ENCODE measurements at regions not wholly inside any gene's neighbourhood (a gene's known extent, or its start where the extent isn't known, plus 50 kb on each side); places are given as distances from the start of the nearest gene placed in this dataset.
A peak's percentile ranks its signal among the peaks of the same experiment; 100 is the strongest.
"Not testable (repeated sequence)": the region's sequence is repeated elsewhere in the genome, so short reads cannot be mapped to it uniquely, and the experiment has no call there.

DNA sequence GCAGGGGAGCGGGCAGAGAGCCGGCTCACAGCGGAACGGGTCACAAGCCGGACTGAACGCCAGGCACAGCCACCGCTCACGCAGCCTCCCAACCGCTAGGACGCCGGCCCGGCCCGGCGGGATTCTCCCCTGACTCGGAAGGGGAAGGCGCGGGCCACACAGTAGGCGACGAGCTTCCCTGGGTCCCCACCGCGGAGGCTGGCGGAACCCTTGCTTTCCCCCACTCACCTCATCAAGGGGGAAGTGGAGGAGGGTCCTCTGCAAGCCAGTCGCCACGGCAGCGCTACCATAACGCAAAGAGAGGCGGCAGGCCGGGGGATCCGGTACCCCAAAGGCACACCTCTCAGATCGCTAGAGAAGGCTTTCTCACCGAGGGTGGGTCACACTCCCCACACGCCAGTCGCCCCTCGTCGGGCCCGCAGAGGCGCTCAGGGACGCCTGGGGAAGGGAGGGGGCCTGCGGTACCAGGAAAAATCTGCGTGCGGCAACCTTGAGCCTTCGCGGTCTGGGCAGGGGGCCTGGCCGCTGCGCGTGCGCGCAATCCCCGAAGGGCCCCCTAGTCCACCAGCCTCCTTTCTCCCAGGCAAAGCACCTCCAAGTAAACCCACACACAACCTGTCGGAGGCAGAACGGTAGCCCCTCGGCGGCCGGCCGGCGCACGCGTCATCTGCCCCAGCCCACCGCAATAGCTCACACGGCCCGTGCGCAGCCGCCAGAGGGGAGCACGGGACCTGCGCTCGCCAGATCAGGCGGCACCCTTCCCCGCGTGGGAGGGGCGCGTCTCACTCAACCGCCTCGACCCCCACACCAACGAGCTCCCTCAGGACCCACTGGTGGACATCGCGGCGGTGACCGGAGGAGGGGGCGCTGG is 95.8 kb upstream of the ANKRD30BL start:
- H3K4me1 ChIP-seq (ENCODE audit: control insufficient read depth in 2 of 2, insufficient read depth in 2 of 2, low read length in 2 of 2); H3K9ac ChIP-seq (ENCODE audit: low read depth in 1 of 2, low read length in 2 of 2); H3K27ac ChIP-seq (ENCODE audit: low read depth in 2 of 2, low read length in 2 of 2); H3K27me3 ChIP-seq (ENCODE audit: control insufficient read depth in 2 of 2, insufficient read depth in 2 of 2, low read length in 2 of 2); H3K9me3 ChIP-seq (ENCODE audit: control insufficient read depth in 2 of 2, low read length in 2 of 2); H3K36me3 ChIP-seq (ENCODE audit: control insufficient read depth in 2 of 2, insufficient read depth in 2 of 2, low read length in 2 of 2); H3K4me3 ChIP-seq (ENCODE audit: low read length in 2 of 2): not testable (repeated sequence)

DNA sequence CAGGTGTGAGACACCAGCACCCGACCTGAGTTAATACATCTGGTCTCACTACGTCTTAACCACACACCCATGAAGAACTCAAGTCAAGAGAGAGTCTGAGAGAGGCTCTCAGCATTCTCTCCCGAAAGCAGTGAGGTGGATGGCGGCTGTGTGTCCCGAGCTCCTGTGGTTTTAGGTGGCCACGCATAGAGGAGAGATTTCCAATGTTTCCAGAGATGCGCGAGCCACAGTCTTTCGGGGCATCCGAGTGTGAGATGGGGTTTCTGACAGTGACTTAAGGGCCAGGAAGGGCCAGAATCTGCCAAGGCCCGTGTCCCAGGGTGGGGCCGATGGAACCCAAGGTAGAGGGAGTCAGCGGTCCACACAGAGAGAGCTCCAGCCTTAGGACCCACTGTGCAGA is 97.5 kb upstream of the ANKRD30BL start:
- H3K27ac ChIP-seq (ENCODE audit: low read depth in 2 of 2, low read length in 2 of 2); H3K9ac ChIP-seq (ENCODE audit: low read depth in 1 of 2, low read length in 2 of 2); H3K4me1 ChIP-seq (ENCODE audit: control insufficient read depth in 2 of 2, insufficient read depth in 2 of 2, low read length in 2 of 2); H3K36me3 ChIP-seq (ENCODE audit: control insufficient read depth in 2 of 2, insufficient read depth in 2 of 2, low read length in 2 of 2); H3K27me3 ChIP-seq (ENCODE audit: control insufficient read depth in 2 of 2, insufficient read depth in 2 of 2, low read length in 2 of 2); H3K4me3 ChIP-seq (ENCODE audit: low read length in 2 of 2); H3K9me3 ChIP-seq (ENCODE audit: control insufficient read depth in 2 of 2, low read length in 2 of 2): not testable (repeated sequence)

DNA sequence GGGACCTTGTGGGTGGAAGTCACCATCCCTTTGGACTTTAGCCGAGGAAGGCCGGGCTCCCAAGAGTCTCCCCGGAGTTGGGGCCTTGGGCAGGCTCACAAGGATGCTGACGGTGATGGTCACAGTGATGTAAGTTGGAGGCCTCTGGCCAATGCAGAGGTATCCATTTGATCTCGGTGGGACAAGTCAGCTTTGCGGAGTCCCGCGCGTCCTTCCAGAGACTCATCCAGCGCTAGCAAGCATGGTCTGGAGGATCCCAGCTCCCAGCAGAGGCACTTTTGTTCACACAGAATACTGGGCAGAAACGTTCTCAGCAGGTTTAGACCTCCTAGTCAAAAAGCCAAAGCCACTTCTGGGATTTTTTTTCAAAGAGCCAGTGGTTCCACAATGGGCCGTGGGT is 103.8 kb upstream of the ANKRD30BL start:
- not testable (repeated sequence) for H3K4me3 ChIP-seq (ENCODE audit: low read length in 2 of 2); H3K27ac ChIP-seq (ENCODE audit: low read depth in 2 of 2, low read length in 2 of 2); H3K9ac ChIP-seq (ENCODE audit: low read depth in 1 of 2, low read length in 2 of 2); H3K36me3 ChIP-seq (ENCODE audit: control insufficient read depth in 2 of 2, insufficient read depth in 2 of 2, low read length in 2 of 2); H3K4me1 ChIP-seq (ENCODE audit: control insufficient read depth in 2 of 2, insufficient read depth in 2 of 2, low read length in 2 of 2); H3K9me3 ChIP-seq (ENCODE audit: control insufficient read depth in 2 of 2, low read length in 2 of 2); H3K27me3 ChIP-seq (ENCODE audit: control insufficient read depth in 2 of 2, insufficient read depth in 2 of 2, low read length in 2 of 2)

DNA sequence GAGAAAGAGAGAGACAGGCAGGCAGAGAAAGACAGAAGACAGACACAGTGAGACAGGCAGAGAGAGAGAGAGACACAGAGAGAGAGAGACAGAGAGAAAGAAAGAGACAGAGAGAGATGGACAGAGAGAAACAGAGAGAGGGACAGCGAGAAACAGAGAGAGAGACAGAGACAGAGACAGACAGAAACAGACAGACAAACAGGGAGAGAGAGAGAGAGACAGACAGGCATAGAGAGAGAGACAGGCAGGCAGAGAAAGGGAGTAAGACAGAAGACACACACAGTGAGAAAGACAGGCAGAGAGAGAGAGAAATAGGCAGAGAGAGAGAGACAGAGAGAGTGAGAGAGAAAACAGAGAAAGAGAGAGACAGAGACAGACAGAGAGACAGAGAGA is 105.3 kb upstream of the ANKRD30BL start:
- H3K4me3 ChIP-seq (ENCODE audit: low read length in 2 of 2), result no peak overlapping the region

DNA sequence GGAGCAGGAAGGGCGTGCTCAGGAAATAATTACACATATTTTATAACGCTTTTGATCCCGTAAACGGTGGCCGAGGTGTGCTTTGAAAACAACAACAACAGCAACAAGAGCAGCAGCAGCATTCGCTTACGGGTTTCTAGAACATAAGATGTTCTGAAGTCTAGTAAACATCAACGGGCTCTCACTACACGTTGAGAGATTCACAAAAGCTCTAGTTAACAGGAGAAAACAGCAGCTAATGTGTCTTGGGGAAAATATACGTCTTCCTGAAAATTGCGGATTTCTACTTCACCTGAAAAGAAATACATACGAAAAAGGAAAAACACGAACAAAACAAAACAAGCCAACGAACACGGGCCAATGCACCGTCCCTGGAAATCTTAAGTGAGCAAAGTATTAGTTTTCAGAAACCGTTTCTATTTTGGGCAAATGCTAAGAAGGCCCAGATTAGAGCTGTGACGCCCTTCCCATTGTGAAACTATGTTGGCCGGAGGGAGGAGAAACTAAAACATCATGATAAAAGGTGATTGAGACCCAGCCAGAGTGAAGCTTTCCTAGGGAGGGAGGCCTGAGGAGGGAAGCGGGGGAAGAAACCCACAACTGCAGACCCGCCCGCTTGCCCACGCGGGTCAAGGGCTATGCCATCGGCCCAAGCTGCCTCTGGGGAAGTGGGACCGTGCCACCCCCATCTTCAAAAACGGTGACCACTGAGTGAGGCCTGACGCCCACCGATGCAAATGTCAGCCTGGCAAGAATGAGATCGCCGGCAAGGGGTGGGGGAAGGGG is 105.9 kb upstream of the ANKRD30BL start:
- H3K36me3 ChIP-seq (ENCODE audit: control insufficient read depth in 2 of 2, insufficient read depth in 2 of 2, low read length in 2 of 2); H3K9me3 ChIP-seq (ENCODE audit: control insufficient read depth in 2 of 2, low read length in 2 of 2); H3K27me3 ChIP-seq (ENCODE audit: control insufficient read depth in 2 of 2, insufficient read depth in 2 of 2, low read length in 2 of 2); H3K4me1 ChIP-seq (ENCODE audit: control insufficient read depth in 2 of 2, insufficient read depth in 2 of 2, low read length in 2 of 2); H3K27ac ChIP-seq (ENCODE audit: low read depth in 2 of 2, low read length in 2 of 2); H3K9ac ChIP-seq (ENCODE audit: low read depth in 1 of 2, low read length in 2 of 2): not testable (repeated sequence)
- H3K4me3 ChIP-seq (ENCODE audit: low read length in 2 of 2), result peak overlapping the region in 1 of 2 donors; percentile 48

More for the DNA sequence above, 105.3 kb upstream of the ANKRD30BL start:
- H3K9ac ChIP-seq (ENCODE audit: low read depth in 1 of 2, low read length in 2 of 2), result no peak overlapping the region
- H3K27me3 ChIP-seq (ENCODE audit: control insufficient read depth in 2 of 2, insufficient read depth in 2 of 2, low read length in 2 of 2), result peaks cover 0 to 3% of the 10 kb centered on the region in 2 donors
- no peaks in the 10 kb centered on the region for H3K36me3 ChIP-seq (ENCODE audit: control insufficient read depth in 2 of 2, insufficient read depth in 2 of 2, low read length in 2 of 2)
- no peak overlapping the region for H3K27ac ChIP-seq (ENCODE audit: low read depth in 2 of 2, low read length in 2 of 2)
- peaks cover 0 to 3% of the 10 kb centered on the region in 2 donors for H3K4me1 ChIP-seq (ENCODE audit: control insufficient read depth in 2 of 2, insufficient read depth in 2 of 2, low read length in 2 of 2)
- no peaks in the 10 kb centered on the region for H3K9me3 ChIP-seq (ENCODE audit: control insufficient read depth in 2 of 2, low read length in 2 of 2)

DNA sequence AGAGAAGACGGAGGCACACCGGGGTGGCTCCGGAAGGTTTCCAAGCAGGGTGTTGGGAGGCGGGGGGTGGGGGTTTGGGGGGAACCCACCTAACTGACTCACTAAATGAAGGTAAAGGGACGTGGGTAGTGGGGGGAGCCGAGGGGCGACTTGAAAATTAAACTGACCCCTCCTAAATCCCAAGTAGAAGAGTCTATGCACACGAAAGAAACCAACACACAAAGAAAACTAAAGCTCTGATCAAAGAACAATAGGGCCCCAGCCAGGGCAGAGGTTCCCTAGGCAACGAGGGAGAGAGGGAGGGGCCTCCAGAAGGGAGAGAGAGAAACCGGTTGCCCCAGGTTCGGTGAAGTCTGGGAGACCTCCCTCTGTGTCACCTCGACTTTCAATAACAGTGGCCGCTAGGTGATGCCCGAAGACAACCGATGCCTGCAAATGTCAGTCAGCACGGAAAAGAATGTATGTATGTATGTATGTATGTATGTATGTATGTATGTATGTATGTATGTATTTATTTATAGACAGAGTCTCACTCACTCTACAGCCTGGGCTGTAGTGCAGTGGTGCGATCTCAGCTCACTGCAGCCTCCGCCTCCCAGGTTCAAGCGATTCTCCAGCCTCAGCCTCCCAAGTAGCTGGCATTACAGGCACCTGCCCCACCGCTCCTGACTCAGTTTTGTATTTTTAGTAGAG is 106.7 kb upstream of the ANKRD30BL start:
- H3K36me3 ChIP-seq (ENCODE audit: control insufficient read depth in 2 of 2, insufficient read depth in 2 of 2, low read length in 2 of 2); H3K9me3 ChIP-seq (ENCODE audit: control insufficient read depth in 2 of 2, low read length in 2 of 2); H3K4me1 ChIP-seq (ENCODE audit: control insufficient read depth in 2 of 2, insufficient read depth in 2 of 2, low read length in 2 of 2); H3K27ac ChIP-seq (ENCODE audit: low read depth in 2 of 2, low read length in 2 of 2); H3K27me3 ChIP-seq (ENCODE audit: control insufficient read depth in 2 of 2, insufficient read depth in 2 of 2, low read length in 2 of 2): not testable (repeated sequence)
- Histone ChIP-seq H3K9ac (ENCODE audit: low read depth in 1 of 2, low read length in 2 of 2) (peak overlapping the region in 1 of 2 donors; percentile 24), H3K4me3 (ENCODE audit: low read length in 2 of 2) (peak overlapping the region; percentile 35 to 48)

DNA sequence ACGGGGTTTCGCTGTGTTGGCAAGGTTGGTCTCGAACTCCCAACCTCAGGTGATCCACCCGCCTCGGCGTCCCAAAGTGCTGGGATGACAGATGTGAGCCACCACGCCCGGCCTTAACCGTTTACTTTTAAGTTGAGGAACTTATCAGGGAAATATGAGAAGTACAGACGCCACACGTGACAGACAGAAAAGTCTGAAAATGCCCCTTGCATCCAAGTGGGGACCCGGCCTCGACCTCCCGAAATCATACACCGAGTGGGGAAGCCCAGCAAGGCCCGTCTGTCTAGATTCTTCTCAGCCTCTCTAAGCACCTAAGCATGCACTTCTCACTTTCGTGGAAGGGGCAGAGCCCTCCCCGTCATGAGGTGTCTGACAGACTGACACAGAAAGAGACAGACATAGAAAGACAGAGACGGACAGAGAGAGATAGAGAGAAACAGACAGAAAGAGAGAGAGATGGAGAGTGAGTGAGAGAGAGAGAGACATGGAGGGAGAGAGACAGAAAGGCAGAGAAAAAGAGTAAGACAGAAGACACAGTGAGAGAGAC is 107.3 kb upstream of the ANKRD30BL start:
- Histone ChIP-seq H3K9me3 (ENCODE audit: control insufficient read depth in 2 of 2, low read length in 2 of 2) (no peaks in the 10 kb centered on the region), H3K36me3 (ENCODE audit: control insufficient read depth in 2 of 2, insufficient read depth in 2 of 2, low read length in 2 of 2) (no peaks in the 10 kb centered on the region), H3K4me3 (ENCODE audit: low read length in 2 of 2) (no peak overlapping the region), H3K27ac (ENCODE audit: low read depth in 2 of 2, low read length in 2 of 2) (no peak overlapping the region), H3K4me1 (ENCODE audit: control insufficient read depth in 2 of 2, insufficient read depth in 2 of 2, low read length in 2 of 2) (peaks cover 0 to 3% of the 10 kb centered on the region in 2 donors), H3K9ac (ENCODE audit: low read depth in 1 of 2, low read length in 2 of 2) (no peak overlapping the region), H3K27me3 (ENCODE audit: control insufficient read depth in 2 of 2, insufficient read depth in 2 of 2, low read length in 2 of 2) (peaks cover 0 to 3% of the 10 kb centered on the region in 2 donors)

DNA sequence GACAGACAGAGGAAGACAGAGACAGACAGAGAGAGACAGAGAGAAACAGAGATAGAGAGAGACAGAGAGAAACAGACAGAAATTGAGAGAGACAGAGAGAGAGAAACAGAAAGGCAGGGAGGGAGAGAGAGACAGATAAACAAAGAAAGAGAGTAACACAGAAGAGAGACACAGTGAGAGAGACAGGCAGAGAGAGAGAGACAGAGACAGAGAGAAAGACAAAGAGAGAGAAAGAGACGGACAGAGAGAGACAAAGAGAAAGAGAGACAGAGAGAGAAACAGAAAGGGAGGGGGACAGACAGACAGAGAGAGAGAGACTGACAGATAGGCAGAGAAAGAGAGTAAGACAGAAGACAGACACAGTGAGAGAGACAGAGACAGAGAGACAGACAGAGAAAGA is 108.5 kb upstream of the ANKRD30BL start:
- no peak overlapping the region for H3K4me3 ChIP-seq (ENCODE audit: low read length in 2 of 2)
- no peaks in the 10 kb centered on the region for H3K36me3 ChIP-seq (ENCODE audit: control insufficient read depth in 2 of 2, insufficient read depth in 2 of 2, low read length in 2 of 2)
- no peak overlapping the region for H3K9ac ChIP-seq (ENCODE audit: low read depth in 1 of 2, low read length in 2 of 2)
- peaks cover 0 to 3% of the 10 kb centered on the region in 2 donors for H3K4me1 ChIP-seq (ENCODE audit: control insufficient read depth in 2 of 2, insufficient read depth in 2 of 2, low read length in 2 of 2)
- H3K27ac ChIP-seq (ENCODE audit: low read depth in 2 of 2, low read length in 2 of 2), result no peak overlapping the region
- no peaks in the 10 kb centered on the region for H3K9me3 ChIP-seq (ENCODE audit: control insufficient read depth in 2 of 2, low read length in 2 of 2)
- peaks cover 0 to 3% of the 10 kb centered on the region in 2 donors for H3K27me3 ChIP-seq (ENCODE audit: control insufficient read depth in 2 of 2, insufficient read depth in 2 of 2, low read length in 2 of 2)

DNA sequence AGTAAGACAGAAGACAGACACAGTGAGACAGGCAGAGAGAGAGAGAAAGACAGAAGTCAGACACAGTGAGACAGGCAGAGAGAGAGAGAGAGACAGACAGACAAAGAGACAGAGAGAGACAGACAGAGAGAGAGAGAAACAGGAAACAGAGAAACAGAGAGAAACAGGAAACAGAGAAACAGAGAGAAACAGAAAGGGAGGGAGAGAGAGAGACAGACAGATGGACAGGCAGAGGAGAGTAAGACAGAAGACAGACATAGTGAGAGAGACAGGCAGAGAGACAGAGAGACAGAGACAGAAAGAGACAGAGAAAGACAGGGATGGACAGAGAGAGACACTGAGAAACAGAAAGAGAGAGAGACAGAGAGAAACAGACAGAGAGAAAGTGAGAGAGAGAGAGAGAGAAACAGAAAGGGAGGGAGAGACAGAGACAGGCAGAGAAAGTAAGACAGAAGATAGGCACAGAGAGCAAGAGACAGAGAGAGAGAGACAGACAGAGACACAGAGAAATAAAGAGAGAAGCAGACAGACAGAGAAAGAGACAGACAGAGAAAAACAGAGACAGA is 109.3 kb upstream of the ANKRD30BL start:
- Histone ChIP-seq H3K27ac (ENCODE audit: low read depth in 2 of 2, low read length in 2 of 2) (no peak overlapping the region), H3K27me3 (ENCODE audit: control insufficient read depth in 2 of 2, insufficient read depth in 2 of 2, low read length in 2 of 2) (peaks cover 0 to 3% of the 10 kb centered on the region in 2 donors), H3K4me1 (ENCODE audit: control insufficient read depth in 2 of 2, insufficient read depth in 2 of 2, low read length in 2 of 2) (peaks cover 0 to 3% of the 10 kb centered on the region in 2 donors), H3K4me3 (ENCODE audit: low read length in 2 of 2) (no peak overlapping the region), H3K9me3 (ENCODE audit: control insufficient read depth in 2 of 2, low read length in 2 of 2) (no peaks in the 10 kb centered on the region), H3K9ac (ENCODE audit: low read depth in 1 of 2, low read length in 2 of 2) (no peak overlapping the region), H3K36me3 (ENCODE audit: control insufficient read depth in 2 of 2, insufficient read depth in 2 of 2, low read length in 2 of 2) (no peaks in the 10 kb centered on the region)

Data from mucosa of rectum (tissue), 2 donors.